CD4-positive, alpha-beta T cell treated with Interleukin-6 for 4 hours (primary cell): ENCODE measurements at regions not wholly inside any gene's neighbourhood (a gene's known extent, or its start where the extent isn't known, plus 50 kb on each side); places are given as distances from the start of the nearest gene placed in this dataset.

Experiments
- DNase-seq: peaks from one replicate; pipeline ENCODE4 v3.0.0-alpha.2; 2020; ENCODE audit warnings: mixed read lengths

DNA sequence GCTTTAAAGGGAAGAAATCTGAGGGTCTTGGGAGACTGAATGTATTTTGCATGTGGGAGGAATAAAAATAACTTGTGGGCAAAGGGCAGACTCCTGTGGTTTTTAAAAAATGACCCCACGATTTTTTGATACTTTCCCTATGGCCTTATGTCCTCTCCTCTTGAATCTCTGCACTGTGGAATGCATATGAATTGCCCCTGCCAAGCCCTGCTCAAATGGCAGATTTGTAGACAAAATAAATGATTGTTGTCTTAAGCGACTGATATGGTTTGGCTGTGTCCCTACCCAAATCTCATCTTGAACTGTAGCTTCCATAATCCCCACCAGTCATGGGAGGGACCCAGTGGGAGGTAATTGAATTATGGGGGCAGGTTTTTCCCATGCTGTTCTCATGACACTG is 223.8 kb downstream of the DACT1 start:
- DNase-seq = no peak

- no peak for DNase-seq
These were observed 224.8 kb downstream of the DACT1 start for GRCh38 chr14:58862416-58863160.

DNA sequence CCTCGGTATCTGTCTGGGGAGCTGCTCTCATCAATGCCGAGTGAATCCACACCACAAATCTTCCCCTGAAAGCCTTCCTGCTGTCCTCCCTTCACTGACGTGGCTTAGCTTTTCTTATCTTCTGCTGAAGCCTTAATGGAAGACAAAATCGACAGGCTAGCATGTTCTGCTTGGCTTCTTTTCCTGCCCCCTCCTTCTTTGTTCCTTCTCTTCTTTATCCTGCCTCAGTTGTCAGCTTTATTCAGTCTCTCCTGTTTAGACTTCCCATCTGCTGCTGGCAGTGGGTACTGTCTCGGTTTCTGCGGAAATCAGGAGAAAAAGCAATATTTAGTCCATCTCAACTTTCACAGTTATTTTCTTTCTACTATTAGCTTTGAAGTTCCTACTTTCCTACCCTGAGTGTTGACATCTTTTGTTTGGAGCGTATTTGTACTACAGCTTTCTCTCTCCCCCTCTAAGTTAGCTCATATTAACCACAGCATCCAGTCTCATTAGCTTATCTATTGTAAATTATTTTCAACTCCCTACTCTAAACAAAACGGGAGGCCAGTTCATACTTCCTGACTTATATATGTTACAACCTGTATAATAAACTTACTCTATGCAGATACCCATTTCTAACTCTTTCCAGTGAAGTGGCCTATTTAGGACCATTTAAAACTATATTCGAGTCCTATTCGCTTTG is 226.0 kb downstream of the DACT1 start:
- no peak for DNase-seq

- DNase-seq = no peak
These were observed 227.2 kb downstream of the DACT1 start for GRCh38 chr14:58864751-58865513.

- DNase-seq = no peak
These were observed 227.9 kb downstream of the DACT1 start for GRCh38 chr14:58865514-58866281.

GRCh38 chr14:58866391-58866790 is 228.6 kb downstream of the DACT1 start:
- no peak for DNase-seq

DNA sequence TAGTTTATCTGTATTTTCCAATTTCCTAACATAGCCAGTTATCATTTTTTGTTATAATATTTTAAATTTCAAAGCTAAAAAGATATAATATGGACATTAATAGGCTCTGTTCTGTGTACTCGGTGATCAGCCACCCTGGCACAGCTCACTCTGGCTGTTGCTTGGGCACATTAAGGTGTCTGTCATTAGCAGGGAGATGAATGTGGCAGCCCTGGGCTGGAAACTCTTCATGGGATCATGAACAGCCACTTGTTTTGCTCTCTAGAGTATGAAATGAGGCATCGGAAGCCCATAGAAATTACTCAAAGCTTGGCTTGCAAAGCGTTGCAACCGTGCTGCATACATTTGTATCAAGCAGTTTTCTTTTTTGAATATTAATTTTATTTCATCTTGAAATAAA is 233.2 kb downstream of the DACT1 start:
- DNase-seq = no peak

DNA sequence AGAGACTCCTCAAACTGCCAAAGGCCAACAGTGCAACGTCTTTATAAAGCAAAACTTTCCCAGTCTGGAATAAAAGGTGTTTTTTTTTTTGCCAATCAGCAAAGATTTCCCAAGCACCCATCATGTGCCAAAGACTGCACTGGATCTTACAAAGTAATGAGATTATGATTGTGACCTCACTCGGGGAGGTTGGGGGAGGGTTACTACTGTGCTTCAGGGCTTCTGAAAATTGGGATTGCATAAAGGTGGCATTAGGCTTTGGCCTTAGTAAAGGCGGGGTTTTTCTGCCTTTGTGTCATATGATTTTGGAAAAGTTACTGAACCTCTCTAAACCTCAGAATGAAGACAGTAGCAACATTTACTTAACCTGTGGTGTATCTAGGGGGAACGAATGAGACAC is 233.8 kb downstream of the DACT1 start:
- DNase-seq = no peak

DNA sequence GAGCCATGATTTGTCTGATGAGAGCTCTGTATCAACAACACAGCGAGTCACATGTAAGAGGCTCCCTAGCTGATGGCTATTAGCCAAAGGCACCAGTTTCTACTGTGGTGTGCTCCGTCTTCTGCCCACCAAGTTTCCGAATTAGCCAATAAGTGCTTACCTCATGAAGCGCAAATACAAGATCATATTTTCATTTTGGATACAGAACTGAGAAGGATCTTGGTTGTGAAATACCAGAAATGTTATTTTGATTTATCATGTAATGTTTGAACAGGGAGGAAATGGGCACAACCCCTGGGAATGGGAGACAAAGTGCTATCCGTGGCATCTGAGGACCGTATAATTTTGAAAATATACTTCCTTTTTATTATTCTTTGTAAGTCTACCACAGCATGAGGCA is 234.3 kb downstream of the DACT1 start:
- DNase-seq = no peak

- no peak for DNase-seq
These were observed 235.6 kb downstream of the DACT1 start for GRCh38 chr14:58873228-58873953.

- no peak for DNase-seq
These were observed 237.9 kb downstream of the DACT1 start for GRCh38 chr14:58875613-58876012.

DNA sequence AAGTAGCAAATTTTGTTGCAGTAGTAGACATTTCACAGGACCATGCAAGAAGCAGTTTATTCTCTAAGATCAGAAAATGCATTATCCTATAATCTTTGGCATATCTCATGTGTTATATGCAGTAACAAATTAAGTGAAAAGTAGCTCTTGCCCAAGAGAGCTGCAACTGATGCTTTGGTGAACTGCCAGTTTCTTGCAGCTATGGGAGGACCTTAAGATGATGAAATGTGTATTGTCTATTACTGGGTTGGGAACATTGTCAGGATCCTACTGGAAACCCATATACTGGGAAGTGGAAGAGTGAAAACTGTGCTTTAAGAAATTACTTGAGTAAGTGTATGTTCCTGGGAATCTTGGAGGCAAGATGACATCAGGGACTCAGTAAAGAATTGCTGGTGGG is 238.8 kb downstream of the DACT1 start:
- DNase-seq = no peak

GRCh38 chr14:58878439-58879139 is 240.8 kb downstream of the DACT1 start:
- no peak for DNase-seq

DNA sequence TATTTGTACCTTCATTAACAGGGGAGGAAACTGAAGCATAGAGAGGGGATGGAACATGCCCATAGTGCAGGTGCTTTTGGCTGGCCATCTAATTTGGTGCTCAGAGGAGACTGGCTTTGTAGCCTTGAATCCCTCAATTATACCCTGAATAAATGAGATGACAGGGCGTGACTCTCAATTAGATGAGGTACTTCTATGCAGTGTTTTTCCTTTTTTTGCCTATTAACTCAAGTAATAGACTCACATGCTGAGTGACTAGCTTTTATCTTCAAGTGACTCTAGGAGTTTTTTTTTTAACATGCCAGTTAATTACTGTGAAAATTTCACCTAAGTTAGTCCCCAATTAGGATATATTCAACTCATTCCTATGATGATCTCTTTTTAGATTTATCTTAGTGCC is 243.7 kb downstream of the DACT1 start:
- no peak for DNase-seq

GRCh38 chr14:58882577-58883018 is 244.8 kb downstream of the DACT1 start:
- no peak for DNase-seq

GRCh38 chr14:58884442-58884841 is 246.7 kb downstream of the DACT1 start:
- no peak for DNase-seq

- DNase-seq = no peak
These were observed 250.2 kb downstream of the DACT1 start for GRCh38 chr14:58887931-58888330.

- DNase-seq = no peak
These were observed 261.0 kb downstream of the DACT1 start for GRCh38 chr14:58898655-58899316.

DNA sequence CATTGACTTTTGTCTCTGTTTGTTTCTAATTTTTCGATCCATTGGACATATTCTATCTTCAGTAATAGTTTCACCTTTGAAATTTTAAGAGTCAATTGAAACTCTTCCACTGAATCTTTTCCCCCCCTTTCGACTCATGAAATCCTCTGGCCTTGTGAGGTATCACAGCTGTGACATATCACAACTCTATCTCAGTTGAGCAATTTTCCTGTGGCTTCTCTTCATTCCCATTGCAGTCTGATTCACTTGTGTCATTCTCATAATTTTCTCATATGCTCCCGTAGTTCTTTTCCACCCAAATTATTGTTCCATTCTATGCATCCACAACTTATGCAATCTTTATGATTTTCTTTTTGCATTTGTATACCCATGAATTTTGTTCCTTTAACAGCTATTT is 261.6 kb downstream of the DACT1 start:
- DNase-seq = no peak

DNA sequence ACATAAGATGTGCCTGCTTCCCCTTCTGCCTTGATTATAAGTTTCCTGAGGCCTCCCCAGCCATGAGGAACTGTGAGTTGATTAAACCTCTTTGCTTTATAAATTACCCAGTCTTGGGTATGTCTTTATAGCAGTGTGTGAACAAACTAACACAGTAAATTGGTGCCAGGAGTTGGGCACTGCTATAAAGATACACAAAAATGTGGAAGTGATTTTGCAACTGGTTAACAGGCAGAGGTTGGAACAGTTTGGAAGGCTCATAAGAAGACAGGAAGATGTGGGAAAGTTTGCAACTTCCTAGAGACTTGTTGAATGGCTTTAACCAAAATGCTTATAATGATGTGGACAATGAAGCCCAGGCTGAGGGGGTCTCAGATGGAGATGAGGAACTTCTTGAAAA is 264.1 kb downstream of the DACT1 start:
- DNase-seq = no peak

GRCh38 chr14:58904776-58905175 is 267.0 kb downstream of the DACT1 start:
- DNase-seq = no peak
